Activated CD4-positive, alpha-beta T cell treated with anti-CD3 and anti-CD28 coated beads for 48 hours (primary cell): ENCODE measurements at regions not wholly inside any gene's neighbourhood (a gene's known extent, or its start where the extent isn't known, plus 50 kb on each side); places are given as distances from the start of the nearest gene placed in this dataset.
A peak's percentile ranks its signal among the peaks of the same experiment; 100 is the strongest.

Experiments used
- DNase-seq: peaks from one replicate; pipeline ENCODE4 v3.0.0-alpha.2; 2020

GRCh38 chr4:23392860-23393458 is 496.9 kb downstream of the PPARGC1A start:
- no peak for DNase-seq

GRCh38 chr4:23390246-23390645 is 499.6 kb downstream of the PPARGC1A start:
- DNase-seq = no peak

- no peak for DNase-seq
Observed at GRCh38 chr4:23388699-23389395, 501.0 kb downstream of the PPARGC1A start.

- no peak for DNase-seq
Observed at GRCh38 chr4:23388255-23388654, 501.6 kb downstream of the PPARGC1A start.

GRCh38 chr4:23384741-23385140 is 505.1 kb downstream of the PPARGC1A start:
- no peak for DNase-seq

- no peak for DNase-seq
Observed at GRCh38 chr4:23382879-23383278, 507.0 kb downstream of the PPARGC1A start.

- DNase-seq = no peak
Observed at GRCh38 chr4:23374259-23374658, 515.6 kb downstream of the PPARGC1A start.

GRCh38 chr4:23373261-23373660 is 516.6 kb downstream of the PPARGC1A start:
- DNase-seq = peak; percentile 45

GRCh38 chr4:23371533-23371932 is 518.3 kb downstream of the PPARGC1A start:
- DNase-seq = no peak

- DNase-seq = no peak
Observed at GRCh38 chr4:23369331-23369730, 520.5 kb downstream of the PPARGC1A start.

GRCh38 chr4:23368081-23368697 is 521.7 kb downstream of the PPARGC1A start:
- no peak for DNase-seq

- DNase-seq = no peak
Observed at GRCh38 chr4:23366557-23366906, 523.3 kb downstream of the PPARGC1A start.

- DNase-seq = no peak
Observed at GRCh38 chr4:23365871-23366556, 523.8 kb downstream of the PPARGC1A start.

GRCh38 chr4:23365086-23365485 is 524.8 kb downstream of the PPARGC1A start:
- DNase-seq = no peak

- no peak for DNase-seq
Observed at GRCh38 chr4:23364167-23364566, 525.7 kb downstream of the PPARGC1A start.

GRCh38 chr4:23361453-23361852 is 528.4 kb downstream of the PPARGC1A start:
- DNase-seq = no peak

GRCh38 chr4:23360718-23361117 is 529.1 kb downstream of the PPARGC1A start:
- no peak for DNase-seq

GRCh38 chr4:23355258-23355657 is 534.6 kb downstream of the PPARGC1A start:
- no peak for DNase-seq

- no peak for DNase-seq
Observed at GRCh38 chr4:23353200-23353599, 536.6 kb downstream of the PPARGC1A start.

- no peak for DNase-seq
Observed at GRCh38 chr4:23348789-23349498, 540.9 kb downstream of the PPARGC1A start.

- DNase-seq = no peak
Observed at GRCh38 chr4:23337292-23337691, 552.6 kb downstream of the PPARGC1A start.

- DNase-seq = peak; percentile 33
Observed at GRCh38 chr4:23333946-23334878, 555.6 kb downstream of the PPARGC1A start.
